HepG2 (cell line): ENCODE measurements at regions not wholly inside any gene's neighbourhood (a gene's known extent, or its start where the extent isn't known, plus 50 kb on each side); places are given as distances from the start of the nearest gene placed in this dataset.

Experiments
- CBFB ChIP-seq: sonication (generic); formaldehyde crosslinking; IDR thresholded peaks from 2 replicates; pipeline ENCODE4 v1.4.0; 2020; ENCODE audit warnings: missing genetic modification reagents
- JUN ChIP-seq: sonication (generic); formaldehyde crosslinking; IDR thresholded peaks from 2 replicates; pipeline ENCODE4 v1.4.0; 2020; ENCODE audit warnings: mild to moderate bottlenecking, missing genetic modification reagents
- SMAD3 ChIP-seq: sonication (generic); formaldehyde crosslinking; IDR thresholded peaks from 2 replicates; pipeline ENCODE4 v1.4.0; 2020; ENCODE audit warnings: missing genetic modification reagents
- TAF1 ChIP-seq: sonication (generic); formaldehyde crosslinking; IDR thresholded peaks from 2 replicates; pipeline ENCODE4 v1.4.0; 2020; ENCODE audit warnings: missing genetic modification reagents
- TCF7 ChIP-seq: sonication (generic); IDR thresholded peaks from 2 replicates; pipeline ENCODE4 v1.6.1; 2016; ENCODE audit warnings: antibody characterized with exemption, low read depth
- U2AF1 ChIP-seq: fragments of 200-400 bp; formaldehyde crosslinking; optimal IDR thresholded peaks from 2 replicates; pipeline ENCODE3; 2017; ENCODE audit warnings: mild to moderate bottlenecking, low read depth, low read length
- ZBTB21 ChIP-seq: sonication (generic); formaldehyde crosslinking; IDR thresholded peaks from 2 replicates; pipeline ENCODE4 v1.4.0; 2020; ENCODE audit warnings: missing genetic modification reagents
- ZNF629 ChIP-seq: sonication (generic); formaldehyde crosslinking; conservative IDR thresholded peaks from 2 replicates; pipeline ENCODE4 v1.5.0; 2020; ENCODE audit warnings: missing genetic modification reagents
- TF ChIP-seq, protein P1 (sequence below): sonication (generic); formaldehyde crosslinking; IDR thresholded peaks from 2 replicates; pipeline ENCODE4 v1.4.0; 2020; ENCODE audit warnings: mild to moderate bottlenecking, missing genetic modification reagents
- TF ChIP-seq, protein P2 (sequence below): sonication (generic); formaldehyde crosslinking; IDR thresholded peaks from 2 replicates; pipeline ENCODE4 v1.5.0; 2020; ENCODE audit warnings: mild to moderate bottlenecking, missing genetic modification reagents, moderate library complexity
- TF ChIP-seq, protein P3 (sequence below): sonication (generic); formaldehyde crosslinking; IDR thresholded peaks from 2 replicates; pipeline ENCODE4 v1.5.0; 2020; ENCODE audit warnings: missing genetic modification reagents
- TF ChIP-seq, protein P4 (sequence below): sonication (generic); formaldehyde crosslinking; IDR thresholded peaks from 2 replicates; pipeline ENCODE4 v1.4.0; 2020; ENCODE audit warnings: missing genetic modification reagents, mild to moderate bottlenecking, borderline replicate concordance
- TF ChIP-seq, protein P5 (sequence below): sonication (generic); formaldehyde crosslinking; IDR thresholded peaks from 2 replicates; pipeline ENCODE4 v1.4.0; 2020; ENCODE audit warnings: missing genetic modification reagents

DNA sequence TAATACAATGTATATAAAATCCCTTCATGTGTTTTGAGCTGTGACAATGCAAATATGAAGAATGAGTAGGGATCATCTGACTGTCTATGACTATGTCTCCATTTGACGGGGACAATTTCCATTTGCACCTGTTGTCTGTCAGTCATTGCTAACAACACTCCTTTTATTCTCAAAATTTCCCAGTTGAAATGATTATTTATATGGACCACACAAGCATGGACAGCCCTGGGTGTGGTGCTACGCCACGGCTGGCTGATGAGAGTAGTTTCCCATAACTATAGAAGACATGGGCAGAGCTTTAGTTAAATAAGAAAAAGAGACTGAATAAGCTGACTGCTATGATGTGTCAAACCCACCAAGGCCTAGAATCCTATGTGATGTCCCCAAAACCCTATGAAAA, 135.8 kb downstream of the MAP3K21 start:
- TF ChIP-seq U2AF1 (no peak), TCF7 (no peak), ZNF629 (no peak), JUN (CRISPR knock-in tag) (no peak), CBFB (no peak), SMAD3 (CRISPR knock-in tag) (no peak), ZBTB21 (no peak), TAF1 (CRISPR knock-in tag) (no peak)
- TF ChIP-seq, protein P1, sequence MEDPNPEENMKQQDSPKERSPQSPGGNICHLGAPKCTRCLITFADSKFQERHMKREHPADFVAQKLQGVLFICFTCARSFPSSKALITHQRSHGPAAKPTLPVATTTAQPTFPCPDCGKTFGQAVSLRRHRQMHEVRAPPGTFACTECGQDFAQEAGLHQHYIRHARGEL (CRISPR knock-in tag), result no peak
- TF ChIP-seq, protein P2, sequence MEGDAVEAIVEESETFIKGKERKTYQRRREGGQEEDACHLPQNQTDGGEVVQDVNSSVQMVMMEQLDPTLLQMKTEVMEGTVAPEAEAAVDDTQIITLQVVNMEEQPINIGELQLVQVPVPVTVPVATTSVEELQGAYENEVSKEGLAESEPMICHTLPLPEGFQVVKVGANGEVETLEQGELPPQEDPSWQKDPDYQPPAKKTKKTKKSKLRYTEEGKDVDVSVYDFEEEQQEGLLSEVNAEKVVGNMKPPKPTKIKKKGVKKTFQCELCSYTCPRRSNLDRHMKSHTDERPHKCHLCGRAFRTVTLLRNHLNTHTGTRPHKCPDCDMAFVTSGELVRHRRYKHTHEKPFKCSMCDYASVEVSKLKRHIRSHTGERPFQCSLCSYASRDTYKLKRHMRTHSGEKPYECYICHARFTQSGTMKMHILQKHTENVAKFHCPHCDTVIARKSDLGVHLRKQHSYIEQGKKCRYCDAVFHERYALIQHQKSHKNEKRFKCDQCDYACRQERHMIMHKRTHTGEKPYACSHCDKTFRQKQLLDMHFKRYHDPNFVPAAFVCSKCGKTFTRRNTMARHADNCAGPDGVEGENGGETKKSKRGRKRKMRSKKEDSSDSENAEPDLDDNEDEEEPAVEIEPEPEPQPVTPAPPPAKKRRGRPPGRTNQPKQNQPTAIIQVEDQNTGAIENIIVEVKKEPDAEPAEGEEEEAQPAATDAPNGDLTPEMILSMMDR (CRISPR knock-in tag), result no peak
- TF ChIP-seq, protein P3, sequence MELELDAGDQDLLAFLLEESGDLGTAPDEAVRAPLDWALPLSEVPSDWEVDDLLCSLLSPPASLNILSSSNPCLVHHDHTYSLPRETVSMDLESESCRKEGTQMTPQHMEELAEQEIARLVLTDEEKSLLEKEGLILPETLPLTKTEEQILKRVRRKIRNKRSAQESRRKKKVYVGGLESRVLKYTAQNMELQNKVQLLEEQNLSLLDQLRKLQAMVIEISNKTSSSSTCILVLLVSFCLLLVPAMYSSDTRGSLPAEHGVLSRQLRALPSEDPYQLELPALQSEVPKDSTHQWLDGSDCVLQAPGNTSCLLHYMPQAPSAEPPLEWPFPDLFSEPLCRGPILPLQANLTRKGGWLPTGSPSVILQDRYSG (CRISPR knock-in tag), result no peak
- TF ChIP-seq, protein P4, sequence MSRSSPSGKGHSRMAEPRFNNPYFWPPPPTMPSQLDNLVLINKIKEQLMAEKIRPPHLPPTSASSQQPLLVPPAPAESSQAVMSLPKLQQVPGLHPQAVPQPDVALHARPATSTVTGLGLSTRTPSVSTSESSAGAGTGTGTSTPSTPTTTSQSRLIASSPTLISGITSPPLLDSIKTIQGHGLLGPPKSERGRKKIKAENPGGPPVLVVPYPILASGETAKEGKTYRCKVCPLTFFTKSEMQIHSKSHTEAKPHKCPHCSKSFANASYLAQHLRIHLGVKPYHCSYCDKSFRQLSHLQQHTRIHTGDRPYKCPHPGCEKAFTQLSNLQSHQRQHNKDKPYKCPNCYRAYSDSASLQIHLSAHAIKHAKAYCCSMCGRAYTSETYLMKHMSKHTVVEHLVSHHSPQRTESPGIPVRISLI (CRISPR knock-in tag), result no peak
- TF ChIP-seq, protein P5, sequence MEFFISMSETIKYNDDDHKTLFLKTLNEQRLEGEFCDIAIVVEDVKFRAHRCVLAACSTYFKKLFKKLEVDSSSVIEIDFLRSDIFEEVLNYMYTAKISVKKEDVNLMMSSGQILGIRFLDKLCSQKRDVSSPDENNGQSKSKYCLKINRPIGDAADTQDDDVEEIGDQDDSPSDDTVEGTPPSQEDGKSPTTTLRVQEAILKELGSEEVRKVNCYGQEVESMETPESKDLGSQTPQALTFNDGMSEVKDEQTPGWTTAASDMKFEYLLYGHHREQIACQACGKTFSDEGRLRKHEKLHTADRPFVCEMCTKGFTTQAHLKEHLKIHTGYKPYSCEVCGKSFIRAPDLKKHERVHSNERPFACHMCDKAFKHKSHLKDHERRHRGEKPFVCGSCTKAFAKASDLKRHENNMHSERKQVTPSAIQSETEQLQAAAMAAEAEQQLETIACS (CRISPR knock-in tag), result no peak
